ENCODE measurements at regions not wholly inside any gene's neighbourhood (a gene's known extent, or its start where the extent isn't known, plus 50 kb on each side); places are given as distances from the start of the nearest gene placed in this dataset.
"Not testable (repeated sequence)": the region's sequence is repeated elsewhere in the genome, so short reads cannot be mapped to it uniquely, and the experiment has no call there.

DNA sequence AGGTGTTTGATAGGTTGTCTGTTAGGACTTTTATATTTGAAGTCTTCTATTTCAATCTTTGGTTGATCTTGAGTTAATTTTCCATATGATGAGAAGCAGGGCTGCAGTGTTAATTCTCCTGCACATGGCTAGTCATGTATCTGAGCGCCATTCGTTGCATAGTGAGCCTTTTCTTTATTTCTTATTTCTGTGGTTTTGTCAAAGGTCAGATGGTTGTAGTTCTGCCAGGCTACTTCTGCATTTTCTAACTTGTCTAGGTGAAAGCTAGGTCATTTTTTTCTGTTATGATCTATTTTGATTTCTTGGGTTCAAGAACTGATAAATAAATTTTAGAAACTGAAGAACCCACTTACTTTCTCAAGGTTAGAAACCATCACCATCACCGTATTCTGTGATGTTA lies 56.7 kb downstream of the CCDC74A start:
- no peak for DNase-seq (ENCODE audit: low read depth)

GRCh38 chr2:131584940-131585339 lies 57.3 kb downstream of the CCDC74A start:
- no peak for DNase-seq (ENCODE audit: low read depth)

GRCh38 chr2:131588152-131588873 lies 60.6 kb downstream of the CCDC74A start:
- DNase-seq (ENCODE audit: low read depth) = no peak

DNA sequence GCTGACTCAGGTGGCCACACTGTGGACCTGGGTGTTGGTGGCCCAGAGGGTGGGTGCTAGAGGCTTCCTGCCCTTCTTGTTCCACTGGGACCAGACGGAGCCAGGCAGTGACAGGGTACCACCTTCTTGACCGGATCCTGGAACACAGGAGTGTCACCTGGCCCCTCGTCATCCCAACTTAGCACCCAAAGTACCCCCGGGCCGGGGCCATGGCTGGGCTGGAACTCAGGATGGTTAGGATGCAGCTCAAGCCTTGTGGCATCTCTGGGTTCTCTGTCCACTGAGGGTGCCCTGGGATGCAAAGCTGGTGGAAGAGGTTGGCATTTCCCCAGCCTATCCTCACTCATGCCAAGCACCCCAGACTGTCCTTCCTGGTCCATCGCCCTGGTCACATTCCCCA lies 61.4 kb downstream of the CCDC74A start:
- DNase-seq (ENCODE audit: low read depth) = not testable (repeated sequence)

GRCh38 chr2:131590366-131590765 lies 62.7 kb downstream of the CCDC74A start:
- no peak for DNase-seq (ENCODE audit: low read depth)

DNA sequence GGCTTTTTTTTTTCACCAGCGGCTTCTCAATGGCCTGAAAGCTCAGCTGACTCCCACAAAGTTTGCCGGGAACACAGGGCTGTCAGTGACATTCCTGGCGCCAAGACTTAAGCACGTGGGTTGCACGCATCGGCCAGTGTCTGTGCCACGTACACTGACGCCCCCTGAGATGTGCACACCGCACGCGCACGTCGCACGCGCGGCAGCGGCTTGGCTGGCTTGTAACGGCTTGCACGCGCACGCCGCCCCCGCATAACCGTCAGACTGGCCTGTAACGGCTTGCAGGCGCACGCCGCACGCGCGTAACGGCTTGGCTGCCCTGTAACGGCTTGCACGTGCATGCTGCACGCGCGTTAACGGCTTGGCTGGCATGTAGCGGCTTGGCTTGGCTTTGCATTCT lies 63.2 kb downstream of the CCDC74A start:
- no peak for DNase-seq (ENCODE audit: low read depth)

DNA sequence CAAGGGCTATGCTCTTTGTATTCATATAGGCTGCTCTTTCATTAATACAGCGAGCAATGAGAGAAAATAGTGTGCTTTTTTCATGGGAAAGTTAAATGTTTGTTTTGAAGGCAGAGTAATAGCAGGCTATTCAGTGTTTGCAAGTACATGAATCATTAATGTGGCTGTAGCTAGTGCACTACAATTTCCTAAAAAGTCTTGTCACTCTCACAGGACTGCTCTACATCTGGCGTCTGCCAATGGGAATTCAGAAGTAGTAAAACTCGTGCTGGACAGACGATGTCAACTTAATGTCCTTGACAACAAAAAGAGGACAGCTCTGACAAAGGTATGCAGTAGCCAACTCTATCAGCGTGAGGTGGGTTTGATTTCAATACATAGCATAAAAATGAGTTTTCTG lies 68.9 kb downstream of the CCDC74A start:
- not testable (repeated sequence) for DNase-seq (ENCODE audit: low read depth)

- not testable (repeated sequence) for DNase-seq (ENCODE audit: low read depth)
Measured at GRCh38 chr2:131602444-131602843, 74.8 kb downstream of the CCDC74A start.

GRCh38 chr2:131604652-131605051 lies 77.0 kb downstream of the CCDC74A start:
- not testable (repeated sequence) for DNase-seq (ENCODE audit: low read depth)

DNA sequence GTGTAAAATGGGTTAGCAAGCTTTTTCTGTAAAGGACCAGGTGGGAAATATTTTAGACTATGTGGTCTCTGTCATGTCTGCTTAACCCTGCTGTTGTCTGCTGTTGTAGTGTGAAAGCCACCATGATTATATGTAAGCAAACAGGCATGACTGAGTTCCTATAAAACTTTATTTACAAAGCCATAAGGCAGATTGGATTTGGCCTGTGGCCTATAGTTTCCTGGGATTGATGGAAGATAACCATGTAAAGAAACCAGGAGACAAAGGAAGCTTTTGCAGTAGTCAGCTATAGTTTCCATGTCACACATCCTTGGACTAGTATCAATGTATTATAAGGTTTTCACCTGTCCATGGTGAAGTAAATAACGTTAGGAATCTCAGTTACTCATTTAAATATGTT lies 78.7 kb downstream of the CCDC74A start:
- not testable (repeated sequence) for DNase-seq (ENCODE audit: low read depth)

GRCh38 chr2:131607056-131607455 lies 79.4 kb downstream of the CCDC74A start:
- DNase-seq (ENCODE audit: low read depth) = not testable (repeated sequence)

GRCh38 chr2:131614539-131614938 lies 86.9 kb downstream of the CCDC74A start:
- DNase-seq (ENCODE audit: low read depth) = not testable (repeated sequence)

- not testable (repeated sequence) for DNase-seq (ENCODE audit: low read depth)
Measured at GRCh38 chr2:131618320-131618719, 90.6 kb downstream of the CCDC74A start.

- DNase-seq (ENCODE audit: low read depth) = not testable (repeated sequence)
Measured at GRCh38 chr2:131622874-131623273, 95.2 kb downstream of the CCDC74A start.

DNA sequence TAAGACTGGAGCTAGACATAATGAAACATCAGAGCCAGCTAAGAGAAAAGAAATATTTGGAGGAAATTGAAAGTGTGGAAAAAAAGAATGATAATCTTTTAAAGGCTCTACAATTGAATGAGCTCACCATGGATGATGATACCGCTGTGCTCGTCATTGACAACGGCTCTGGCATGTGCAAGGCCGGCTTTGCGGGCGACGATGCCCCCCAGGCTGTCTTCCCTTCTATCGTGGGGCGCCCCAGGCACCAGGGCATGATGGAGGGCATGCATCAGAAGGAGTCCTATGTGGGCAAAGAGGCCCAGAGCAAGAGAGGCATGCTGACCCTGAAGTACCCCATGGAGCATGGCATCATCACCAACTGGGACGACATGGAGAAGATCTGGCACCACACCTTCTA lies 98.3 kb downstream of the CCDC74A start:
- not testable (repeated sequence) for DNase-seq (ENCODE audit: low read depth)

GRCh38 chr2:131626565-131626964 lies 98.9 kb downstream of the CCDC74A start:
- DNase-seq (ENCODE audit: low read depth) = not testable (repeated sequence)

DNA sequence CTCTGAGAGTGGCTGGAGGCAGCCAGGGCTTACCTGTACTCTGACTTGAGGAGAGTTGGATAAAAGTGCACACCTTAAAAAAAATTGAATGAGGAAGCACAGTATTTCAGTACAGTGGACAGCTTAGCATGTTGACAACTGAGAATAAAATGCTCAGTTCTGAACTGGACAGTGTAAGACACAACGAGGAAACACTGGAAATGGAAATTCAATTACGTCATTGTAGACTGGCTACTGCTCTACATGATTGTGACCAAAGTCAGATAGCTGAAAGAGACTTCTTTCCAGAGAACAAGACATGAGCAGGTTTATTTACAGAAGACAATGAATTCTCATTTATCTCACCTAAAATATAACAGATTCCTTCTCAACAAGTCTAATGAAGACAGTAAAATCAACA lies 100.1 kb downstream of the CCDC74A start:
- DNase-seq (ENCODE audit: low read depth) = not testable (repeated sequence)

- not testable (repeated sequence) for DNase-seq (ENCODE audit: low read depth)
Measured at GRCh38 chr2:131631648-131632047, 104.0 kb downstream of the CCDC74A start.

GRCh38 chr2:131633405-131633804 lies 105.7 kb downstream of the CCDC74A start:
- DNase-seq (ENCODE audit: low read depth) = not testable (repeated sequence)

GRCh38 chr2:131633827-131634695 lies 106.4 kb downstream of the CCDC74A start:
- not testable (repeated sequence) for DNase-seq (ENCODE audit: low read depth)

GRCh38 chr2:131635611-131636010 lies 107.9 kb downstream of the CCDC74A start:
- no peak for DNase-seq (ENCODE audit: low read depth)

GRCh38 chr2:131636704-131637308 lies 109.1 kb downstream of the CCDC74A start:
- DNase-seq (ENCODE audit: low read depth) = not testable (repeated sequence)
